AG10803 (cell line): ENCODE measurements at regions not wholly inside any gene's neighbourhood (a gene's known extent, or its start where the extent isn't known, plus 50 kb on each side); places are given as distances from the start of the nearest gene placed in this dataset.

Experiments used
- DNase-seq: peaks from one replicate; pipeline ENCODE4 v3.0.0; 2010; ENCODE audit warnings: low read depth
- H3K4me3 ChIP-seq: 2 replicates; pipeline ENCODE4 v1.5.1; 2011; ENCODE audit warnings: mild to moderate bottlenecking, low read length, control low read depth
- TF ChIP-seq, protein P1 (sequence below): conservative IDR thresholded peaks from 2 replicates; pipeline ENCODE4 v1.5.1; 2011; ENCODE audit warnings: mild to moderate bottlenecking, low read length, control low read depth, inconsistent platforms

DNA sequence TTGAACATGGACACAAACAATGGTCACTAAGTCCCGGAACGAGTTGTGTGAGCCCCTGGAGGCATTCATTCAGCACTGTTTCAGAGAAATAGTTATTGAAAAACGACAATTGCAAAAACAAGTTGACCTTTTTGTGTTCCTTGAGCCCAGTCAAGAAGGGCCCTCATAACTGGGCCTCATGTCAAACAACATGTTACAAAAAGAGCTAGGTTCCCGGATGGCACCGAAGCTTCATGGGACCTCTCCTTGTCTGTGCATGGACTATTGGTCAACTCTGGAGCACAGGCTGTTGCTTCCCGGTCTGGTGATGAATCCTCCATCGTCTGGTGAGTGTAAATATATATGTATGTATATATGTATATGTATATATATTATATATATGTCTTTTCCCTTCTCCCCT is 176.6 kb downstream of the ALG10 start:
- TF ChIP-seq, protein P1, sequence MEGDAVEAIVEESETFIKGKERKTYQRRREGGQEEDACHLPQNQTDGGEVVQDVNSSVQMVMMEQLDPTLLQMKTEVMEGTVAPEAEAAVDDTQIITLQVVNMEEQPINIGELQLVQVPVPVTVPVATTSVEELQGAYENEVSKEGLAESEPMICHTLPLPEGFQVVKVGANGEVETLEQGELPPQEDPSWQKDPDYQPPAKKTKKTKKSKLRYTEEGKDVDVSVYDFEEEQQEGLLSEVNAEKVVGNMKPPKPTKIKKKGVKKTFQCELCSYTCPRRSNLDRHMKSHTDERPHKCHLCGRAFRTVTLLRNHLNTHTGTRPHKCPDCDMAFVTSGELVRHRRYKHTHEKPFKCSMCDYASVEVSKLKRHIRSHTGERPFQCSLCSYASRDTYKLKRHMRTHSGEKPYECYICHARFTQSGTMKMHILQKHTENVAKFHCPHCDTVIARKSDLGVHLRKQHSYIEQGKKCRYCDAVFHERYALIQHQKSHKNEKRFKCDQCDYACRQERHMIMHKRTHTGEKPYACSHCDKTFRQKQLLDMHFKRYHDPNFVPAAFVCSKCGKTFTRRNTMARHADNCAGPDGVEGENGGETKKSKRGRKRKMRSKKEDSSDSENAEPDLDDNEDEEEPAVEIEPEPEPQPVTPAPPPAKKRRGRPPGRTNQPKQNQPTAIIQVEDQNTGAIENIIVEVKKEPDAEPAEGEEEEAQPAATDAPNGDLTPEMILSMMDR = no peak
- DNase-seq = no peak
- H3K4me3 ChIP-seq = no peak overlapping the region

DNA sequence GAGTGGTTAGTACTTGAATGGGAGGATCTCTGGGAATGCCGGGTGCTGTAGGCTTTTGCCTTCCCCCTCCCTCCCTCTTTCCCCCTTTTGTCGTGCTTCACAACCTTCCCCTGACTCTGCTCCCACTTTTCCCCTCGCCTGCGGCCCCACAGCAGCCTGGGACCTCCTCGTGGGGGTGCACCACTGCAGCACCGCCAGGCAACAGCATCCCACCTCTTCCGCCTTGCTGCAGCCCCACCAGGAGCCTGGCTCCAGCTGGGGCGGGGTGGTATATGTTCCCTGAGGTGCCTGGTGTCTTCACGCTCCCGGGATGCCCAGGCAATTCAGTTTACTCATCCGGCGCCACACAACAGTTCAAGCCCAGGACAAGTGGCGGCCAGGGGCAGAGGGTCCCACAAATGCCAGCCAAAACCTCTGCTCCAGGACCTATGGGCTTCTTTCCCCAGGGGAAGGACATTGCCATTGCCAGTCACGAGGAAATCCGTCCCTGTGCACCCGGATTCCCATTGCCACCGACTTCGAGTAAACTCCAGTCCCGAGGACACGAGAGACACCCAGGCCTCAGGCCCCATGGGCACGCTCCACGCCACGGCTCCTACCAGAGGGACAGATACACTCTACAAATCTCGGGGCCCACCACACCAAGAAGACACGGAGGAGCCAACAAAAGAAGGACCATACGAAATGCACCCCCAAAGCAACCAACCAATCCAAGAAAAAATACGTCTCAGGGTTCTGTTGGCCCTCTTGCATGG is 181.7 kb downstream of the ALG10 start:
- no peak for DNase-seq
- TF ChIP-seq, protein P1 = no peak
- H3K4me3 ChIP-seq = no peak overlapping the region

DNA sequence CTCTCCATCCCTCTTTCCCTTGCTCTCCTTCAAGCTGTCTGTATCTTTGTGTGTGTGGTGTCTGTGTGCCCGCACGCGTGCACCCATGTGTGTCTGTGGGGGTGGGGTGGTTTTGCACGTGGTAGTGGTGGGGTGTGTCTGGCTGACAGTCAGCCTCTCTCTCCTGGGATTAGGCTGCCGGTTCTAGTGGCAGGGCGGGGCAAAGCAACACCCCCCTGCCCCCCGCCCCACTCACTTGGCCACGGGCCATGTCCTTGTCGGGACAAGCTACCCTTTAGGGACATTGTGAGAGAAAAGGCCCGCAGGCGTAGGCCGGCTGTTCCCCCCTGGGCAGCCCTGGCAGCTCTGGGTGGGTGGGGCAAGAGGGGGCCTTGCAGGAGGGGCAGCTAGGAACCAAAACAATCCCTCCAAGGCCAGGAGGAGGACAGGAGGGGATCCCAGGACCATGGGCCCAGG is 182.6 kb downstream of the ALG10 start:
- no peak for DNase-seq
- TF ChIP-seq, protein P1 = no peak
- H3K4me3 ChIP-seq = no peak overlapping the region

DNA sequence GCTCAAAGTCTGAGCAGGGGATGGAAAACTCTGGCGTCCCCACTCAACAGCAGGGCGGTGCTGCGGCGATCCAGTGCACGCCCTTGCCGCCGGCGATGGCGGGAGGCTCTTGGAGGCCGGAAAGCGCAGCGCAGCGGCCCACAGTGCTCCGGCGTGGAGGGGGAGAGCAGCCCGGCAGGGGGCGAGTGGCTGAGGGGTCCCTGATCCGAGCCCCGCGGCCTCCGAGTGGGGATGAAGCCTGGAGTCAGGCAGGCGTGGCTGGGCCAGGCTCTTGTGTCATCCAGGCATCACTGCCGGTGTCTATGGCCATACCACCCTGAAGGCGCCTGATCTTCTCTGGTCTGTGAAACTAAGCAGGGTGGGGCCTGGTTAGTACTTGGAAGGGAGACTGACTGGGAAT is 183.1 kb downstream of the ALG10 start:
- no peak overlapping the region for H3K4me3 ChIP-seq
- DNase-seq = no peak
- TF ChIP-seq, protein P1 = no peak

DNA sequence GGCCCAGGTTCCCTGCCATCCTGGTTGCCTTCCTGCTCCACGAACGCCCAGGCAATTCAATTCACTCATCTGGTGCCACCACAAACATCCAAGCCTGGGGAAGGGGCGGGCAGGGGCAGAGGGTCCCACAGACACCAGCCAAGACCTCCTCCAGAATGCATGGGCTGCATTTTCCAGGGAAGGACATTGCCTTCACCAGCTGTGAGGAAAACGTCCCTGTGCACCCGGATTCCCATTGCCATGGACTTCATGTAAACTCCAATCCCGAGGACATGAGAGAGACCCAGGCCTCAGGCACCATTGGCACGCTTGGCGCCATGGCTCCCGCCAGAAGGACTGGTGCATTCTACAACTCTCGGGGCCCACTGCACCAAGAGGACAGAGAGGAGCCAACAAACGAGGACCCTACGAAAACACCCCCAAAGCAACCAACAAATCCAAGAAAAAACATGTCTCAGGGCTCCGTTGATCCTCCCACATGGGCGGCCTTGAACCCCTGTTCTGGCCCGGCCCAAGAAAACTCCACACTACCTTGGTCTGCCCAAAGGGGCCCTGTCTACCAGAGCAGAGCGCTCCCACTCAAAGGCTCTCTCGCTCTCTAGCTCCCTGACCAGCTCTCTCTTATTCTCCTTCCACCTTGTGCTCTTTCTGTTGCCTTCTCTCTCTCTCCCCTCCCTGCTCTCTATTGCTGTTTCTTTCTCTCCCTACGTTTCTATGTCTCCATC is 183.9 kb downstream of the ALG10 start:
- TF ChIP-seq, protein P1 = no peak
- DNase-seq = no peak
- no peak overlapping the region for H3K4me3 ChIP-seq

DNA sequence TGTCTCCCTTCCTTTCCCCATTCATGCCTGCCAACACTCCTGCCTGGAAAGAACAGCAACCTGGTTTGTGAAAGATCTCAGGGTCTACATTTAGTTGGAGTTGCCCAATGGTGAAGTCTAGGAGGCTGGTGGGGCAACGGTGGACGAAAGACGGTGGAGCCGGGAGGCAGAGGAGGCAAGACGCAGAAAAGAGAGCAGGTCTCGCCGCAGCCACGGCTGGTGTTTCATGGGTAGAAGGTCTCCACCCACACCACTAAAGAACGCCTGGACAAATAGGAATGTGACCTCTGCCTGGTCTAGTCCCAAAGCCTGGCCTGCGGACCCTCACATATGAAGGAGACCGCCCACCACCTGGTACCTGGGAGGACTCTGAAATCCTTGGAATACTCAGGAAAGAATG is 185.6 kb downstream of the ALG10 start:
- H3K4me3 ChIP-seq = no peak overlapping the region
- TF ChIP-seq, protein P1 = no peak
- no peak for DNase-seq
